ENCODE measurements at regions not wholly inside any gene's neighbourhood (a gene's known extent, or its start where the extent isn't known, plus 50 kb on each side); places are given as distances from the start of the nearest gene placed in this dataset.

- TF ChIP-seq POLR2AphosphoS5 (IDR thresholded peaks at IDR 0.05; ENCODE audit: low read depth, low read length) (no peak), REST (IDR thresholded peaks at IDR 0.05; ENCODE audit: insufficient read depth in 1 of 2, low read depth in 2 of 2, low read length in 2 of 2) (no peak)
Observed at GRCh38 chr7:81112731-81113130, 193.9 kb upstream of the SEMA3C start.

DNA sequence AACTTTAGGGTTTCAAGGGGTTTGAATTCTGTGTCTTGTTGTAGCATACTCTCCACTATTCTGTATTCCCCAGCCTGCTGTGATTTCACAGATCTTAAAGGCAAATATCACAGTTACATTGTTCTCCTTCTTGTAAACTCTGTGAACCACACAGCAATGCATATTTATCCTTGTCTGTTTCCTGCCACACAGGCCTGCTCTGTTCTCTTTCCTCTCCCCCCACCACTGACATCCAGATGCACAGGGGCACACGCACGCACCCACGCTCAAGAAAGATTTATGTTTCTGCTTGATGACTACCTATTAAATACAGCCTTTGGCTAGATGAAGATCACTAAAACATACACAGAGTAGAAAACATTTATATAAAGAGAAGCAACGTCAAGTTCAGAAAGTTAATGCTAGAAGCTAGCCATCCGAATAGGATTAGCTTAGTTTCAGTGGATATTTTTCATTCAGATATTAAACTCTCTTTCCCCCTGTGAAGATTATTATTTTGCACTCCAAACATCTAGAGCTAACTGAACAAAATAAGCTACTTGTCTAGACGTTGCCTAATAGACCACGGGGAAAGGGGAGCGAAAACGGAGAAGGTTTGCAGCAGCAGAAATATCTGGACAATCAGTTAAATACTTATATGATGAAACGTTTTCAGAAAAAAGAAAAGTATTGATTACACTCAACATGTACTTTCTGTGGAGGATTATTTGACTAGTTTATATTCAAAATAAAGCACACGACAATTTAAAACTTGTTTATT lies 193.1 kb upstream of the SEMA3C start:
- no peak for TF ChIP-seq POLR2AphosphoS5 (IDR thresholded peaks at IDR 0.05; ENCODE audit: low read depth, low read length)

DNA sequence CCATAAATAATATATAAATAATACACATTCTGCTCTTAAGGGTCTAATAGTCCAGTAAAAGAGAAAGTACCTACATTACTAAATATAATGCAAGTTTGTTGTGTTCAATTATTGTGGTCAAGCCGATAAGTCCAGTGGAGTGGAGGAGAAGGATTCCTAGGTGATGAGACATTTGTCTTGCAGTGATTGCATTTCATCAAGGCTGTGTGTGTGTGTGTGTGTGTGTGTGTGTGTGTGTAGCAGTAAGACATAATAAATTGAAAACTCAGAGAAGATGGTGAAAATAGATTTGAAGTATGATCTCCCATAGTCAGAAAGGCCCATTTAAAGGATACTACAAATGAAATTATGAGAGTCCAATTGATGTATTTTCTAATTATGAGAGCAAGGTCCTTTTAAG lies 192.5 kb upstream of the SEMA3C start:
- TF ChIP-seq POLR2AphosphoS5 (IDR thresholded peaks at IDR 0.05; ENCODE audit: low read depth, low read length) (no peak), REST (IDR thresholded peaks at IDR 0.05; ENCODE audit: insufficient read depth in 1 of 2, low read depth in 2 of 2, low read length in 2 of 2) (no peak), TAF1 (IDR thresholded peaks at IDR 0.05; ENCODE audit: borderline replicate concordance, insufficient read depth, low read length) (no peak), FOXP2 (optimal IDR thresholded peaks at IDR 0.05; ENCODE audit: borderline replicate concordance, extremely low read depth, extremely low read length, insufficient read depth) (no peak), SIN3A (IDR thresholded peaks at IDR 0.05; ENCODE audit: borderline replicate concordance, insufficient read depth, low read length) (no peak)

DNA sequence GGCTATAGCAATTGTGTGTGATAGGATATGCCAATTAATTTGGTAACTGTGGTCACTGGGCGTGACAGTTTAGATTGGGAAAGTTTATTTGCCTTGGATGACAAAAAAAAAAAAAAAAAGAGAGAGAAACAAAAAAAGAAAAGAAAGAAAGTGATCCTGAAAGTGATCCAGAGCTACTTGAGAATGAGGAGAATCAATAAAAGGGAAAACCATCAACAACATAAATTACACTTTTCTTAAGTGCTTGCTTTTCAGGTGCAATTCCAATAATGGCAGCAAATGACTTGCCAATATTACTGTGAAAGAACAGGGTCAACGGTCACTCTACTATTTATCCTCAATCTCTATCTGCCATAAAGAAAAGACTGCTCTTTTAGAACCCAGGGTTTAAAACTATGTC lies 191.8 kb upstream of the SEMA3C start:
- TF ChIP-seq SIN3A (IDR thresholded peaks at IDR 0.05; ENCODE audit: borderline replicate concordance, insufficient read depth, low read length) (no peak), POLR2AphosphoS5 (IDR thresholded peaks at IDR 0.05; ENCODE audit: low read depth, low read length) (no peak), TAF1 (IDR thresholded peaks at IDR 0.05; ENCODE audit: borderline replicate concordance, insufficient read depth, low read length) (no peak), REST (IDR thresholded peaks at IDR 0.05; ENCODE audit: insufficient read depth in 1 of 2, low read depth in 2 of 2, low read length in 2 of 2) (no peak), FOXP2 (optimal IDR thresholded peaks at IDR 0.05; ENCODE audit: borderline replicate concordance, extremely low read depth, extremely low read length, insufficient read depth) (no peak)

- no peak for TF ChIP-seq FOXP2 (optimal IDR thresholded peaks at IDR 0.05; ENCODE audit: borderline replicate concordance, extremely low read depth, extremely low read length, insufficient read depth)
- TF ChIP-seq POLR2AphosphoS5 (IDR thresholded peaks at IDR 0.05; ENCODE audit: low read depth, low read length): no peak
- no peak for TF ChIP-seq TAF1 (IDR thresholded peaks at IDR 0.05; ENCODE audit: borderline replicate concordance, insufficient read depth, low read length)
- no peak for TF ChIP-seq SIN3A (IDR thresholded peaks at IDR 0.05; ENCODE audit: borderline replicate concordance, insufficient read depth, low read length)
- TF ChIP-seq REST (IDR thresholded peaks at IDR 0.05; ENCODE audit: insufficient read depth in 1 of 2, low read depth in 2 of 2, low read length in 2 of 2): no peak
Observed at GRCh38 chr7:81098213-81098612, 179.4 kb upstream of the SEMA3C start.

All from PFSK-1 (cell line).